HG02943 (cell line): ENCODE measurements at regions not wholly inside any gene's neighbourhood (a gene's known extent, or its start where the extent isn't known, plus 50 kb on each side); places are given as distances from the start of the nearest gene placed in this dataset.
"Not testable (repeated sequence)": the region's sequence is repeated elsewhere in the genome, so short reads cannot be mapped to it uniquely, and the experiment has no call there.

Experiments
- ATAC-seq: cut with Tn5 transposase; IDR thresholded peaks from one replicate; pipeline ENCODE4 v1.9.1; 2021; ENCODE audit warnings: mild to moderate bottlenecking, low read depth, moderate library complexity; ENCODE audit not compliant: unreplicated experiment

- ATAC-seq, result not testable (repeated sequence)
Measured at GRCh38 chr10:46740368-46740767, 161.4 kb downstream of the SYT15 start.

GRCh38 chr10:46749003-46749402 is 162.2 kb upstream of the PTPN20 start:
- not testable (repeated sequence) for ATAC-seq

- ATAC-seq, result not testable (repeated sequence)
Measured at GRCh38 chr10:46749470-46749869, 161.8 kb upstream of the PTPN20 start.

GRCh38 chr10:46753763-46754162 is 157.5 kb upstream of the PTPN20 start:
- ATAC-seq, result not testable (repeated sequence)

- peak; percentile 83 for ATAC-seq
Measured at GRCh38 chr10:46761471-46761870, 149.8 kb upstream of the PTPN20 start.

GRCh38 chr10:46768515-46769291 is 142.5 kb upstream of the PTPN20 start:
- not testable (repeated sequence) for ATAC-seq

- ATAC-seq, result not testable (repeated sequence)
Measured at GRCh38 chr10:46773178-46773896, 137.9 kb upstream of the PTPN20 start.

GRCh38 chr10:46773897-46774236 is 137.4 kb upstream of the PTPN20 start:
- ATAC-seq, result not testable (repeated sequence)

GRCh38 chr10:46774366-46774765 is 136.9 kb upstream of the PTPN20 start:
- ATAC-seq, result not testable (repeated sequence)

GRCh38 chr10:46774945-46775667 is 136.1 kb upstream of the PTPN20 start:
- not testable (repeated sequence) for ATAC-seq

GRCh38 chr10:46775668-46776059 is 135.6 kb upstream of the PTPN20 start:
- not testable (repeated sequence) for ATAC-seq

- ATAC-seq, result not testable (repeated sequence)
Measured at GRCh38 chr10:46779571-46779970, 131.7 kb upstream of the PTPN20 start.

- not testable (repeated sequence) for ATAC-seq
Measured at GRCh38 chr10:46780164-46780563, 131.1 kb upstream of the PTPN20 start.

- not testable (repeated sequence) for ATAC-seq
Measured at GRCh38 chr10:46781001-46781400, 130.2 kb upstream of the PTPN20 start.

GRCh38 chr10:46782001-46782874 is 129.0 kb upstream of the PTPN20 start:
- not testable (repeated sequence) for ATAC-seq

GRCh38 chr10:46784665-46785064 is 126.6 kb upstream of the PTPN20 start:
- ATAC-seq, result not testable (repeated sequence)

- ATAC-seq, result not testable (repeated sequence)
Measured at GRCh38 chr10:46786125-46786517, 125.1 kb upstream of the PTPN20 start.

- peak; percentile 90 for ATAC-seq
Measured at GRCh38 chr10:46786518-46787320, 124.5 kb upstream of the PTPN20 start.

GRCh38 chr10:46787321-46787615 is 124.0 kb upstream of the PTPN20 start:
- no peak for ATAC-seq
